ENCODE measurements at regions not wholly inside any gene's neighbourhood (a gene's known extent, or its start where the extent isn't known, plus 50 kb on each side); places are given as distances from the start of the nearest gene placed in this dataset.

GRCh38 chr10:36720895-36721294 lies 404.5 kb upstream of the ANKRD30A start:
- TF ChIP-seq CTCF (conservative IDR thresholded peaks at IDR 0.05) (no peak), EZH2 (IDR thresholded peaks at IDR 0.05; ENCODE audit: low read depth) (no peak)
